CD4-positive, alpha-beta T cell (primary cell): ENCODE measurements at regions not wholly inside any gene's neighbourhood (a gene's known extent, or its start where the extent isn't known, plus 50 kb on each side); places are given as distances from the start of the nearest gene placed in this dataset.

Experiments
- ATAC-seq: fragments of 200-7000 bp; cut with Tn5 transposase; one replicate; pipeline ENCODE4 v1.10.0; 2022; ENCODE audit warnings: mild to moderate bottlenecking; ENCODE audit not compliant: poor library complexity
- CTCF ChIA-PET: fragments of 350-600 bp; sonication (Branson Sonifier 250); formaldehyde crosslinking; loops from one replicate; lab custom pipeline; 2021; ENCODE audit warnings: antibody characterized with exemption, inconsistent platforms; lab: Charles Lee
- POLR2A ChIA-PET: fragments of 350-600 bp; sonication (Branson Sonifier 250); formaldehyde crosslinking; loops from one replicate; lab custom pipeline; 2021; ENCODE audit warnings: antibody characterized with exemption, inconsistent platforms; lab: Charles Lee
- DNase-seq, 14 experiments: peaks; one replicate each; pipeline ENCODE4 v3.0.0-alpha.2; 2013 to 2020; ENCODE audit warnings: mixed read lengths in 2 of 14
- H3K27ac ChIP-seq, 2 donors: one replicate each; pipeline versions ENCODE4 v1.5.1 to v1.7.0; 2013; ENCODE audit warnings: low read length in 2 of 2, low read depth in 1 of 2, mild to moderate bottlenecking in 1 of 2
- H3K27me3 ChIP-seq, 2 experiments: 1 replicate in 1 of 2; 2 replicates in 1 of 2; pipeline versions ENCODE4 v1.6.1 to v1.7.0; 2013; ENCODE audit warnings: low read length in 2 of 2, control low read depth in 1 of 2, mild to moderate bottlenecking in 1 of 2, moderate library complexity in 1 of 2; ENCODE audit not compliant: insufficient read depth in 2 of 2, control insufficient read depth in 1 of 2
- H3K36me3 ChIP-seq: one replicate; pipeline ENCODE4 v1.6.1; 2013; ENCODE audit warnings: low read length, control low read depth; ENCODE audit not compliant: insufficient read depth
- H3K4me1 ChIP-seq: one replicate; pipeline ENCODE4 v1.6.1; 2013; ENCODE audit warnings: low read length, control low read depth; ENCODE audit not compliant: insufficient read depth
- H3K4me3 ChIP-seq: one replicate; pipeline ENCODE4 v1.5.1; 2013; ENCODE audit warnings: mild to moderate bottlenecking, low read length, moderate library complexity
- H3K9me3 ChIP-seq, 2 experiments: 1 replicate in 1 of 2; 2 replicates in 1 of 2; pipeline versions ENCODE4 v1.6.1 to v1.7.0; 2013; ENCODE audit warnings: low read length in 2 of 2, mild to moderate bottlenecking in 2 of 2, control low read depth in 1 of 2, moderate library complexity in 1 of 2; ENCODE audit not compliant: control insufficient read depth in 1 of 2, insufficient read depth in 1 of 2
- H3K27ac Mint-ChIP-seq: one replicate; pipeline ENCODE4 v1.8.0; 2020; ENCODE audit warnings: mixed read lengths
- H3K27me3 Mint-ChIP-seq: one replicate; pipeline ENCODE4 v1.8.0; 2021; ENCODE audit warnings: mixed read lengths
- H3K36me3 Mint-ChIP-seq: one replicate; pipeline ENCODE4 v1.8.0; 2021; ENCODE audit warnings: low read depth, mixed read lengths
- H3K4me1 Mint-ChIP-seq: one replicate; pipeline ENCODE4 v1.8.0; 2021; ENCODE audit warnings: low read depth, mixed read lengths
- H3K4me3 Mint-ChIP-seq: one replicate; pipeline ENCODE4 v1.8.0; 2020; ENCODE audit warnings: mild to moderate bottlenecking, mixed read lengths
- H3K9me3 Mint-ChIP-seq: one replicate; pipeline ENCODE4 v1.8.0; 2020; ENCODE audit warnings: mixed read lengths
- CTCF ChIP-seq: fragments of 200-600 bp; IDR thresholded peaks from one replicate; pipeline ENCODE4 v1.8.0; 2022; ENCODE audit warnings: antibody characterized with exemption, mild to moderate bottlenecking
- intact Hi-C, 2 experiments: fragments of 100-400 bp; cut with DNase I in 1 of 2; cut with micrococcal nuclease in 1 of 2; formaldehyde crosslinking; loops; one replicate each; pipeline versions ENCODE4 v1.15.1 to v1.9.0; 2023 to 2025; cut with DNase I, micrococcal nuclease

- ChIA-PET POLR2A (no interaction called here), CTCF (no interaction called here)
- H3K4me1 Mint-ChIP-seq: no peaks in the 10 kb centered on the region
- no peaks in the 10 kb centered on the region for H3K36me3 Mint-ChIP-seq
- H3K27ac Mint-ChIP-seq: no peak overlapping the region
- no peak for TF ChIP-seq CTCF
- H3K4me3 ChIP-seq: no peak overlapping the region
- no peak overlapping the region for H3K4me3 Mint-ChIP-seq
- DNase-seq: no peak
- H3K27me3 Mint-ChIP-seq: no peaks in the 10 kb centered on the region
- H3K36me3 ChIP-seq: no peaks in the 10 kb centered on the region
- intact Hi-C loops: loop anchor here in 1 of 2 experiments (10.0 kb wide), 1 partner anchor 222 kb away; no protein-coding TSS in a partner anchor
- ATAC-seq: no peak
- H3K4me1 ChIP-seq: no peaks in the 10 kb centered on the region
- H3K9me3 Mint-ChIP-seq: no peaks in the 10 kb centered on the region
- H3K27ac ChIP-seq: no peak overlapping the region
- H3K27me3 ChIP-seq: peaks cover 0 to 6% of the 10 kb centered on the region in 2 experiments
- H3K9me3 ChIP-seq: no peaks in the 10 kb centered on the region
Measured at GRCh38 chr5:146962801-146963355, 84.3 kb upstream of the PPP2R2B start.

GRCh38 chr5:146965761-146966659 is 87.5 kb upstream of the PPP2R2B start:
- ChIA-PET POLR2A (interaction anchor here (0.8 kb wide), 1 partner anchor 213 kb away, joined by 3 read pairs; no protein-coding TSS in a partner anchor), CTCF (interaction anchor here (0.5 to 2.3 kb wide), 8 partner anchors 31 to 433 kb away, joined by 3 to 11 read pairs (median 3); no protein-coding TSS in a partner anchor)
- H3K4me3 ChIP-seq: no peak overlapping the region
- no peaks in the 10 kb centered on the region for H3K9me3 ChIP-seq
- Mint-ChIP-seq H3K27me3 (no peaks in the 10 kb centered on the region), H3K9me3 (no peaks in the 10 kb centered on the region), H3K36me3 (no peaks in the 10 kb centered on the region), H3K4me3 (no peak overlapping the region), H3K4me1 (no peaks in the 10 kb centered on the region), H3K27ac (no peak overlapping the region)
- H3K27ac ChIP-seq: no peak overlapping the region
- DNase-seq (peak in 13 of 14 experiments; percentile 1 to 78 (median 28)), ATAC-seq (peak; percentile 70)
- no peaks in the 10 kb centered on the region for H3K27me3 ChIP-seq
- intact Hi-C loops: loop anchor here (1.0 to 10.0 kb wide), 6 partner anchors 219 to 433 kb away; no protein-coding TSS in a partner anchor
- no peaks in the 10 kb centered on the region for H3K36me3 ChIP-seq
- H3K4me1 ChIP-seq: no peaks in the 10 kb centered on the region
- TF ChIP-seq CTCF: peak; percentile 88

- CTCF ChIA-PET: interaction anchor here (0.8 to 1.6 kb wide), 3 partner anchors 9 to 434 kb away, joined by 3 to 5 read pairs (median 4); no protein-coding TSS in a partner anchor
- Histone ChIP-seq H3K9me3 (no peaks in the 10 kb centered on the region), H3K27me3 (no peaks in the 10 kb centered on the region), H3K4me1 (no peaks in the 10 kb centered on the region), H3K4me3 (no peak overlapping the region), H3K27ac (no peak overlapping the region), H3K36me3 (no peaks in the 10 kb centered on the region)
- no peak overlapping the region for H3K4me3 Mint-ChIP-seq
- ATAC-seq: no peak
- POLR2A ChIA-PET: no interaction called here
- intact Hi-C loops: loop anchor here (2.0 to 10.0 kb wide), 3 partner anchors 217 to 435 kb away; no protein-coding TSS in a partner anchor
- H3K27ac Mint-ChIP-seq: no peak overlapping the region
- no peaks in the 10 kb centered on the region for H3K36me3 Mint-ChIP-seq
- DNase-seq: no peak
- no peaks in the 10 kb centered on the region for H3K27me3 Mint-ChIP-seq
- no peaks in the 10 kb centered on the region for H3K9me3 Mint-ChIP-seq
- no peaks in the 10 kb centered on the region for H3K4me1 Mint-ChIP-seq
- TF ChIP-seq CTCF: no peak
Measured at GRCh38 chr5:146967646-146968045, 89.1 kb upstream of the PPP2R2B start.
